ENCODE measurements at regions not wholly inside any gene's neighbourhood (a gene's known extent, or its start where the extent isn't known, plus 50 kb on each side); places are given as distances from the start of the nearest gene placed in this dataset.

GRCh38 chr1:230531103-230531502, 105.0 kb upstream of the PGBD5 start:
- TF ChIP-seq CTCF (IDR thresholded peaks at IDR 0.05; ENCODE audit: low read depth, low read length) (no peak), MAX (IDR thresholded peaks at IDR 0.05; ENCODE audit: low read depth, low read length) (no peak), POLR2A (IDR thresholded peaks at IDR 0.05; ENCODE audit: extremely low read depth, insufficient read length) (no peak)
